Esophagus muscularis mucosa (tissue), 4 donors: ENCODE measurements at regions not wholly inside any gene's neighbourhood (a gene's known extent, or its start where the extent isn't known, plus 50 kb on each side); places are given as distances from the start of the nearest gene placed in this dataset.

ENCODE experiments used
- CTCF ChIP-seq, 3 experiments: fragments of 200-600 bp in 2 of 3; fragments of 450-650 bp in 1 of 3; sonication (generic) in 2 of 3; IDR thresholded peaks; one replicate each; pipeline ENCODE4 v1.5.1; 2017 to 2019; ENCODE audit warnings: antibody characterized with exemption in 3 of 3, mild to moderate bottlenecking in 2 of 3, moderate library complexity in 1 of 3
- EP300 ChIP-seq: sonication (generic); formaldehyde crosslinking; IDR thresholded peaks from one replicate; pipeline ENCODE4 v1.6.1; 2017; ENCODE audit warnings: antibody characterized with exemption
- POLR2A ChIP-seq: fragments of 450-650 bp; IDR thresholded peaks from one replicate; pipeline ENCODE4 v1.6.1; 2017; ENCODE audit warnings: antibody characterized with exemption, moderate library complexity, mild to moderate bottlenecking, low read depth

- no peak for TF ChIP-seq CTCF (IDR thresholded peaks at IDR 0.05)
- TF ChIP-seq POLR2A, result no peak
- no peak for TF ChIP-seq EP300
Observed at GRCh38 chr7:46567858-46568257, 646.8 kb upstream of the IGFBP3 start.
